CD8-positive, alpha-beta memory T cell (primary cell): ENCODE measurements at regions not wholly inside any gene's neighbourhood (a gene's known extent, or its start where the extent isn't known, plus 50 kb on each side); places are given as distances from the start of the nearest gene placed in this dataset.

Experiments used
- CTCF ChIA-PET: fragments of 350-600 bp; sonication (Branson Sonifier 250); formaldehyde crosslinking; loops from one replicate; lab custom pipeline; 2021; ENCODE audit warnings: antibody characterized with exemption; lab: Charles Lee
- POLR2A ChIA-PET: fragments of 350-600 bp; sonication (Branson Sonifier 250); formaldehyde crosslinking; loops from one replicate; lab custom pipeline; 2021; ENCODE audit warnings: antibody characterized with exemption; lab: Charles Lee
- DNase-seq, 5 donors: peaks; one replicate each; pipeline versions ENCODE4 v3.0.0 to v3.0.0-alpha.2; 2020 to 2022; ENCODE audit warnings: mixed read lengths in 1 of 5
- H3K27ac ChIP-seq: one replicate; pipeline ENCODE4 v1.7.0; 2013; ENCODE audit warnings: low read depth, mild to moderate bottlenecking, low read length, moderate library complexity
- H3K27me3 ChIP-seq: 2 replicates; pipeline ENCODE4 v1.7.0; 2013; ENCODE audit warnings: low read length, mild to moderate bottlenecking; ENCODE audit not compliant: insufficient read depth, poor library complexity, severe bottlenecking
- H3K36me3 ChIP-seq: 2 replicates; pipeline ENCODE4 v1.7.0; 2013; ENCODE audit warnings: mild to moderate bottlenecking, low read length, moderate library complexity; ENCODE audit not compliant: insufficient read depth
- H3K4me1 ChIP-seq: 2 replicates; pipeline ENCODE4 v1.7.0; 2013; ENCODE audit warnings: mild to moderate bottlenecking, low read length, moderate library complexity; ENCODE audit not compliant: insufficient read depth
- H3K4me3 ChIP-seq: 2 replicates; pipeline ENCODE4 v1.7.0; 2013; ENCODE audit warnings: mild to moderate bottlenecking, low read length
- H3K9me3 ChIP-seq: 2 replicates; pipeline ENCODE4 v1.7.0; 2013; ENCODE audit warnings: mild to moderate bottlenecking, low read length
- H3K27ac Mint-ChIP-seq, 8 donors: one replicate each; pipeline ENCODE4 v1.8.0; 2020 to 2021; ENCODE audit warnings: mixed read lengths in 8 of 8, mild to moderate bottlenecking in 6 of 8, inconsistent platforms in 3 of 8, moderate library complexity in 3 of 8
- H3K27me3 Mint-ChIP-seq, 2 donors: one replicate each; pipeline ENCODE4 v1.8.0; 2020 to 2021; ENCODE audit warnings: mixed read lengths in 2 of 2, mild to moderate bottlenecking in 1 of 2, moderate library complexity in 1 of 2
- H3K36me3 Mint-ChIP-seq, 3 donors: one replicate each; pipeline ENCODE4 v1.8.0; 2020 to 2021; ENCODE audit warnings: mixed read lengths in 3 of 3, inconsistent platforms in 1 of 3, mild to moderate bottlenecking in 1 of 3
- H3K4me1 Mint-ChIP-seq, 3 donors: one replicate each; pipeline ENCODE4 v1.8.0; 2020 to 2021; ENCODE audit warnings: mixed read lengths in 3 of 3, inconsistent platforms in 1 of 3, mild to moderate bottlenecking in 1 of 3
- H3K4me3 Mint-ChIP-seq, 7 donors: one replicate each; pipeline ENCODE4 v1.8.0; 2020 to 2021; ENCODE audit warnings: mixed read lengths in 7 of 7, mild to moderate bottlenecking in 6 of 7, moderate library complexity in 4 of 7, inconsistent platforms in 2 of 7
- H3K9me3 Mint-ChIP-seq, 5 donors: one replicate each; pipeline ENCODE4 v1.8.0; 2020 to 2022; ENCODE audit warnings: mixed read lengths in 5 of 5, mild to moderate bottlenecking in 3 of 5, moderate library complexity in 2 of 5, inconsistent platforms in 1 of 5

- Mint-ChIP-seq H3K27me3 (peaks cover 8 to 14% of the 10 kb centered on the region in 2 donors), H3K4me1 (no peaks in the 10 kb centered on the region), H3K4me3 (no peak overlapping the region), H3K27ac (no peak overlapping the region), H3K9me3 (no peaks in the 10 kb centered on the region), H3K36me3 (peaks cover 0 to 6% (median 0%) of the 10 kb centered on the region in 3 donors)
- Histone ChIP-seq H3K9me3 (no peaks in the 10 kb centered on the region), H3K4me3 (no peak overlapping the region), H3K27ac (no peak overlapping the region), H3K36me3 (no peaks in the 10 kb centered on the region), H3K27me3 (no peaks in the 10 kb centered on the region), H3K4me1 (no peaks in the 10 kb centered on the region)
- ChIA-PET POLR2A (no interaction called here), CTCF (no interaction called here)
- DNase-seq: no peak
Measured at GRCh38 chr5:96520345-96520744, 87.3 kb upstream of the PCSK1 start.

- Mint-ChIP-seq H3K4me3 (no peak overlapping the region), H3K27ac (no peak overlapping the region), H3K4me1 (no peaks in the 10 kb centered on the region), H3K27me3 (peaks cover 0 to 9% of the 10 kb centered on the region in 2 donors), H3K36me3 (peaks cover 0 to 9% (median 0%) of the 10 kb centered on the region in 3 donors), H3K9me3 (no peaks in the 10 kb centered on the region)
- Histone ChIP-seq H3K9me3 (no peaks in the 10 kb centered on the region), H3K27ac (no peak overlapping the region), H3K4me1 (no peaks in the 10 kb centered on the region), H3K4me3 (no peak overlapping the region), H3K27me3 (no peaks in the 10 kb centered on the region), H3K36me3 (no peaks in the 10 kb centered on the region)
- ChIA-PET CTCF (no interaction called here), POLR2A (no interaction called here)
- DNase-seq: no peak
Measured at GRCh38 chr5:96522635-96523355, 89.7 kb upstream of the PCSK1 start.

- Mint-ChIP-seq H3K9me3 (peaks cover 0 to 1% (median 0%) of the 10 kb centered on the region in 5 donors), H3K27me3 (peaks cover 0 to 5% of the 10 kb centered on the region in 2 donors), H3K36me3 (peaks cover 0 to 9% (median 0%) of the 10 kb centered on the region in 3 donors), H3K4me3 (no peak overlapping the region), H3K4me1 (no peaks in the 10 kb centered on the region), H3K27ac (peak overlapping the region in 1 of 8 donors; percentile 36)
- Histone ChIP-seq H3K4me3 (no peak overlapping the region), H3K4me1 (no peaks in the 10 kb centered on the region), H3K9me3 (no peaks in the 10 kb centered on the region), H3K27me3 (no peaks in the 10 kb centered on the region), H3K27ac (no peak overlapping the region), H3K36me3 (no peaks in the 10 kb centered on the region)
- CTCF ChIA-PET: interaction anchor here (1.3 kb wide), 1 partner anchor 74 kb away, joined by 4 read pairs; no protein-coding TSS in a partner anchor
- POLR2A ChIA-PET: no interaction called here
- no peak for DNase-seq
Measured at GRCh38 chr5:96527768-96528661, 95.0 kb upstream of the PCSK1 start.

- Histone ChIP-seq H3K4me3 (no peak overlapping the region), H3K36me3 (no peaks in the 10 kb centered on the region), H3K9me3 (no peaks in the 10 kb centered on the region), H3K27ac (no peak overlapping the region), H3K27me3 (no peaks in the 10 kb centered on the region), H3K4me1 (no peaks in the 10 kb centered on the region)
- Mint-ChIP-seq H3K9me3 (peaks cover 0 to 1% (median 0%) of the 10 kb centered on the region in 5 donors), H3K27ac (no peak overlapping the region), H3K4me1 (no peaks in the 10 kb centered on the region), H3K36me3 (peaks cover 0 to 9% (median 0%) of the 10 kb centered on the region in 3 donors), H3K27me3 (peaks cover 0 to 1% of the 10 kb centered on the region in 2 donors), H3K4me3 (no peak overlapping the region)
- DNase-seq: no peak
- ChIA-PET POLR2A (no interaction called here), CTCF (interaction anchor here (1.3 kb wide), 1 partner anchor 73 kb away, joined by 4 read pairs; no protein-coding TSS in a partner anchor)
Measured at GRCh38 chr5:96528826-96529474, 95.9 kb upstream of the PCSK1 start.

GRCh38 chr5:96529559-96529958, 96.5 kb upstream of the PCSK1 start:
- no peaks in the 10 kb centered on the region for H3K36me3 ChIP-seq
- Mint-ChIP-seq H3K27ac (no peak overlapping the region), H3K9me3 (peaks cover 0 to 1% (median 0%) of the 10 kb centered on the region in 5 donors), H3K36me3 (peaks cover 0 to 9% (median 0%) of the 10 kb centered on the region in 3 donors), H3K4me3 (no peak overlapping the region), H3K27me3 (peaks cover 0 to 1% of the 10 kb centered on the region in 2 donors), H3K4me1 (no peaks in the 10 kb centered on the region)
- ChIA-PET CTCF (no interaction called here), POLR2A (no interaction called here)
- no peak overlapping the region for H3K4me3 ChIP-seq
- no peaks in the 10 kb centered on the region for H3K27me3 ChIP-seq
- H3K27ac ChIP-seq: no peak overlapping the region
- no peaks in the 10 kb centered on the region for H3K9me3 ChIP-seq
- no peak for DNase-seq
- no peaks in the 10 kb centered on the region for H3K4me1 ChIP-seq

GRCh38 chr5:96530901-96531300, 97.9 kb upstream of the PCSK1 start:
- Histone ChIP-seq H3K27me3 (no peaks in the 10 kb centered on the region), H3K36me3 (no peaks in the 10 kb centered on the region), H3K9me3 (no peaks in the 10 kb centered on the region), H3K27ac (no peak overlapping the region), H3K4me3 (no peak overlapping the region), H3K4me1 (no peaks in the 10 kb centered on the region)
- H3K9me3 Mint-ChIP-seq: peaks cover 0 to 1% (median 0%) of the 10 kb centered on the region in 5 donors
- peaks cover 0 to 1% of the 10 kb centered on the region in 2 donors for H3K27me3 Mint-ChIP-seq
- ChIA-PET POLR2A (no interaction called here), CTCF (no interaction called here)
- H3K27ac Mint-ChIP-seq: no peak overlapping the region
- H3K4me1 Mint-ChIP-seq: peaks cover 3 to 5% (median 4%) of the 10 kb centered on the region in 3 donors
- no peak overlapping the region for H3K4me3 Mint-ChIP-seq
- DNase-seq: no peak
- peaks cover 0 to 12% (median 0%) of the 10 kb centered on the region in 3 donors for H3K36me3 Mint-ChIP-seq

GRCh38 chr5:96533371-96533770, 100.3 kb upstream of the PCSK1 start:
- peaks cover 24 to 28% (median 25%) of the 10 kb centered on the region in 3 donors for H3K4me1 Mint-ChIP-seq
- ChIA-PET POLR2A (no interaction called here), CTCF (no interaction called here)
- no peak overlapping the region for H3K27ac ChIP-seq
- H3K9me3 ChIP-seq: no peaks in the 10 kb centered on the region
- H3K4me1 ChIP-seq: peaks cover 18% of the 10 kb centered on the region
- no peaks in the 10 kb centered on the region for H3K27me3 Mint-ChIP-seq
- no peak overlapping the region for H3K4me3 Mint-ChIP-seq
- no peaks in the 10 kb centered on the region for H3K27me3 ChIP-seq
- H3K36me3 ChIP-seq: no peaks in the 10 kb centered on the region
- no peak overlapping the region for H3K4me3 ChIP-seq
- DNase-seq: no peak
- H3K36me3 Mint-ChIP-seq: peaks cover 0 to 12% (median 0%) of the 10 kb centered on the region in 3 donors
- peaks cover 0 to 1% (median 0%) of the 10 kb centered on the region in 5 donors for H3K9me3 Mint-ChIP-seq
- H3K27ac Mint-ChIP-seq: no peak overlapping the region
